Astrocyte of the spinal cord (primary cell): ENCODE measurements at regions not wholly inside any gene's neighbourhood (a gene's known extent, or its start where the extent isn't known, plus 50 kb on each side); places are given as distances from the start of the nearest gene placed in this dataset.
"Not testable (repeated sequence)": the region's sequence is repeated elsewhere in the genome, so short reads cannot be mapped to it uniquely, and the experiment has no call there.

Experiments
- DNase-seq: peaks from one replicate; pipeline ENCODE4 v3.0.0; 2011; ENCODE audit warnings: low read depth, low spot score
- H3K4me3 ChIP-seq: 2 replicates; pipeline ENCODE4 v1.5.1; 2011; ENCODE audit warnings: low read depth, mild to moderate bottlenecking, low read length, moderate library complexity
- in situ Hi-C: cut with HindIII; loops from 2 replicates; pipeline ENCODE4 v1.10.0; 2017; ENCODE audit warnings: low sequenced_read_pairs
- TF ChIP-seq, protein P1 (sequence below): IDR thresholded peaks from 2 replicates; pipeline ENCODE4 v1.5.1; 2012; ENCODE audit warnings: low read depth, mild to moderate bottlenecking, low read length, inconsistent platforms

DNA sequence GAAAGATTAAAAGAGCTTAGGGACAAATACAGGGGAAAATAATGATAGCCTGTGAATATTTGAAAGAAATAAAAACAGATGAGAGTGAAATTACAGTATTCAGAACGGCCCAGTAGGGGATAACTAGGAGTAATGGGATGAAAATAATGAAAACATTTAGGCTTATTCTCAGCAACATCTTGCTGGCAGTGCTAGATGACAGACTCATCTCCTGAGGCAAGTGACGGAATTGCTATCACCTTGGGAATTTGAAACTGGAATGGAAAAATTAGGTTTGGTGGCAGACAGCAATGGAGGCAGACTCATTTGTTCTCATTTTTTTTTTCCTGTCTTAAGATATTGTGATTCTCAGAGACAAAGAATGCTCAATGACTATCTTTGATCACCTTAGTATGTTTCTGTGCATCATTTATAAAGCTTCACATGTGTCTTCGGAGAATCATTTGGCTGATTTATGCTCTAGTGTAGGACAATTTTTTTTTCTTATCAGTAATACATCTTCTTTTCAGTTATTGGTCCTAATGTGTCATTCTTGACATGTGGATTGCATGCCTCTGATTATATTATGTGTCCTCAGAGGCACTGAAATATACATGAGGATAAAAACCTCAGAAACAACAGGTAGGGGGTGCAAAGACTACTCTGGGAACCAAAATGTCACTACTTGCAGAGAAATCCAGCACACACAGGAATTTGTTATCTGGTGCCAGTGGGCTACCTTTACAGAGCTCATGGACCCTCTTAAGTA lies 711.7 kb downstream of the EDEM1 start:
- in situ Hi-C loops, result no loop called here
- TF ChIP-seq, protein P1, sequence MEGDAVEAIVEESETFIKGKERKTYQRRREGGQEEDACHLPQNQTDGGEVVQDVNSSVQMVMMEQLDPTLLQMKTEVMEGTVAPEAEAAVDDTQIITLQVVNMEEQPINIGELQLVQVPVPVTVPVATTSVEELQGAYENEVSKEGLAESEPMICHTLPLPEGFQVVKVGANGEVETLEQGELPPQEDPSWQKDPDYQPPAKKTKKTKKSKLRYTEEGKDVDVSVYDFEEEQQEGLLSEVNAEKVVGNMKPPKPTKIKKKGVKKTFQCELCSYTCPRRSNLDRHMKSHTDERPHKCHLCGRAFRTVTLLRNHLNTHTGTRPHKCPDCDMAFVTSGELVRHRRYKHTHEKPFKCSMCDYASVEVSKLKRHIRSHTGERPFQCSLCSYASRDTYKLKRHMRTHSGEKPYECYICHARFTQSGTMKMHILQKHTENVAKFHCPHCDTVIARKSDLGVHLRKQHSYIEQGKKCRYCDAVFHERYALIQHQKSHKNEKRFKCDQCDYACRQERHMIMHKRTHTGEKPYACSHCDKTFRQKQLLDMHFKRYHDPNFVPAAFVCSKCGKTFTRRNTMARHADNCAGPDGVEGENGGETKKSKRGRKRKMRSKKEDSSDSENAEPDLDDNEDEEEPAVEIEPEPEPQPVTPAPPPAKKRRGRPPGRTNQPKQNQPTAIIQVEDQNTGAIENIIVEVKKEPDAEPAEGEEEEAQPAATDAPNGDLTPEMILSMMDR, result no peak
- DNase-seq, result no peak
- H3K4me3 ChIP-seq, result no peak overlapping the region

DNA sequence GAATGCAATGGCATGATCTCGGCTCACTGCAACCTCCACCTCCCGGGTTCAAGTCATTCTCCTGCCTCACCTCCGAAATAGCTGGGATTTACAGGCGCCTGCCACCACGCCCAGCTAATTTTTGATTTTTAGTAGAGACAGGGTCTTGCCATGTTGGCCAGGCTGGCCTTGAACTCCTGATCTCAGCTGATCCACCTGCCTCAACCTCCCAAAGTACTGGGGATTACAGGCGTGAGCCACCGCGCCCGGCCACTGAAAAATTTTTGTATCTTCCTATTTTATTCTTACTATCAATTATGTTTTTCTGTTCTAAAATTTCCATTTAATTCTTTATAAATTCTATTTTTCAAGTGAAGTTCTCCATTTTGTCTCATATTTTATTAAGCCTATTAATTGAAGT lies 730.4 kb downstream of the EDEM1 start:
- in situ Hi-C loops, result no loop called here
- TF ChIP-seq, protein P1, result no peak

DNA sequence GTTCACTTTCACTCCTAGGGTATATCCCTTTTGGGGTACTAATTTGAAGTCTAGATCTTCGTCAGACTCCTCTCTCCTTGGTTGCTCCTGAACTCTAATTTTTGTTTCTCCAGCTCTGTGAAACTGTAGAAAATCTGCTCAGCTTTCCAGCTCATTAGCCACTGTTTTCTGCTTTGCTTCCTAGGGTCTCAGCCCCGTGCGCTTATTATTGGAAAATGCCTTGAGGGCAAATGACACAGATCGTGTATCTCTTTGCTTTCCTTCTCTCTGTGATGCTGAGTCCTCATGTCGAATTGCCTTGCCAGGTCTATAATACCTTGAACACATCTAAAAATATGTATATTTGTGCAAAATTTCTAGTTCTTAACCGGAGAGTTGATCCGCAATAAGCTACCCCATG lies 731.1 kb downstream of the EDEM1 start:
- DNase-seq, result no peak
- in situ Hi-C loops, result no loop called here
- no peak overlapping the region for H3K4me3 ChIP-seq
- TF ChIP-seq, protein P1, result no peak

More for the DNA sequence above, 730.4 kb downstream of the EDEM1 start:
- H3K4me3 ChIP-seq, result no peak overlapping the region
- DNase-seq, result no peak

DNA sequence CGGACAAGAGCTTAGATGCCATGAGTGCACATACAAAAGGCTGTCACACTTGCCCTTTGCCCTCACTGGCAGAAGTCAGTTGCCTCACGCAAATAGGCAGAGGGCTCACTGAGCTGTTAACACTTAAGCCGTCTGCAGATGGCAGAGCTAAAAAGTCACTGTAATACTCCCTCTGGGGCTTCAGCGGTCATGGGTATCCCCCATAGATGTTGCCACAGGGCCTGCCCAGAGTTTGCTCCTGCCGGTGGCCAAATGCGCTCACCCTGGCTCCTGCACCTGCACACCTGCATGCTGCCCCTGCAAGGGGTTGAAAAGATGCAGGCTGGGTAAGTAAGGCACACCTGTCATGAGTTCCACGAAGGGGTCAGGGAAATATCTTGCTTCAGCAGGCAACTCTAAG lies 741.5 kb downstream of the EDEM1 start:
- no peak overlapping the region for H3K4me3 ChIP-seq
- TF ChIP-seq, protein P1, result no peak
- no peak for DNase-seq
- in situ Hi-C loops, result no loop called here

DNA sequence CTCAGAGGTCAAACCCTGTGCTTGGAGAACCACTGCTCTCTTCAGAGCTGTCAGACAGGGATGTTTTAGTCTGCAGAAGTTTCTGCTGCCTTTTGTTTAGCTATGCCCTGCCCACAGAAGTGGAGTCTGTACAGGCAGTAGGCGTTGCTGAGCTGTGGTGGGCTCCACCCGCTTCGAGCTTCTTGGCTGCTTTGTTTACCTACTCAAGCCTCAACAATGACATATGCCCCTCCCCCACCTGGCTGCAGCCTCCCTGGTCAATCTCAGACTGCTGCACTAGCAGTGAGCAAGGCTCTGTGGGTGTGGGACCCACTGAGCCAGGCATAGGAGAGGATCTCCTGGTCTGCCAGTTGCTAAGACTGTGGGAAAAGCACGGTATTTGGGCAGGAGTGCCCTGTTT lies 756.6 kb downstream of the EDEM1 start:
- H3K4me3 ChIP-seq, DNase-seq, in situ Hi-C loops: not testable (repeated sequence)

DNA sequence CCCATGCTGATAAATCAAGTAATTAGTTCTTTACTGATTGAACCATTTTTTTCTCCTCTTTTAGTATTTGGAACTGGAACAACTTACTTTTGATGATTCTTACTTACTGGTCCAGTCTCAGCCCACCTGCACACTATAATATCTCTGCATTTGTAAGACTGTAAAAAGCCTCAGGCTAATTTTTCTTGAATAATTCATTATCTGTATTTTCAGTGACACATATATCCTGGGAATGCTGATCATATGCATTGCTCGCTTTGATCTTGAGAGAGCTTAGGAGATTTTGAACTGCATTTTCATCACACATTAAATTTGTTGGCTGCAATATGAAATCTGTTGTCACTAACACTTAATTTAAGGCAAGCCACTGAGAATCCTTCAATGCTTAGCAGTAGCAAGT lies 760.6 kb downstream of the EDEM1 start:
- in situ Hi-C loops, result no loop called here
- H3K4me3 ChIP-seq, result no peak overlapping the region
- TF ChIP-seq, protein P1, result no peak
- DNase-seq, result no peak

DNA sequence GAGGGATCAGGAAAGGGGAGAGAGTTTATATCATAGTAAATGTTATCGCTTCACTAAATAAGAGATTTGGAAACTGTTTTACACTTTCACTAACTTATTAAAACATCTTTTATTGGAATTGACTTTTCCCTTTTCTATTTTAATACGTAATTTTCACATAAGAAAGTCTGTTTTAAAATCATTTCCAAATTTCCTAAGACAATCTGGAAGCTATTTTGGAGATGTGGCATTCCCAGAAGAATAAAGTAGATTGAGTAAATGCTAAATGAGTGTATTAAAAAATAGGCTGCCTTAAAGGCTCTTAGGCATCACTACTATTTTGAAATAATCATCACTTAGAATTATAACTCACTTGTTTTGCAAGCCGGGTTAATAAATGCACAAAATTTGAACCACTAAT lies 763.5 kb downstream of the EDEM1 start:
- TF ChIP-seq, protein P1, result no peak
- H3K4me3 ChIP-seq, result no peak overlapping the region
- no peak for DNase-seq
- in situ Hi-C loops, result no loop called here
